ENCODE measurements at regions not wholly inside any gene's neighbourhood (a gene's known extent, or its start where the extent isn't known, plus 50 kb on each side); places are given as distances from the start of the nearest gene placed in this dataset.
"Not testable (repeated sequence)": the region's sequence is repeated elsewhere in the genome, so short reads cannot be mapped to it uniquely, and the experiment has no call there.

DNA sequence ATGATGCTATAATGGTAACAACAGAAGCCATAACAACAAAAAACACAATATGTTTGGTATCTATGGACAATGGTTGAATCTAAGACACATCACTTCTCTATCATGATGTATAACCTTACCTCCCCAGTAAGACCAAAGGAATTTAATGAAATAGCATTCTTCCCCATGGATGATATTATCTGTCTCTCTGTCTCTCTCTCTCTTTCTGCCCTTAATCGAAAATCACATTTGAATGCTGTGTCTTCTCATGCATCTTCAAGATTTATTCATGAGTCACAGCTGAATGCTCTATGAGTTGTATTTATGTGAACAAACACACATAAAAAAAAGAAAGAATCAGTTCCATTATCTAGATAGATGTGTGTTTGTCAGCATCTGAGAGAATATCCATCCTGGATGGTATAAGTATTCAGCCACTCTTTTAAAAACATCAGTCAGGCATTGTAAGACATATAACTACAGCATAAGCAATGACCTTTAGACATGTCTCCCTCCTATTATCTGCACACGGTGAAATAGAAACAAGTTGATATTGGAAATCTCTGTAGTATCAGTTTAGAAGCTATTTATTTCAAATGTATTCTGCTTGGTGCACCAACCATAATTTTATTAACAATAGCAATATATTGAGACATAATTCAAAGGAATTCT, 433.3 kb downstream of the TOX3 start:
- ChIA-PET CTCF (no interaction called here), POLR2A (no interaction called here)
- Histone ChIP-seq H3K4me3 (ENCODE audit: low read depth, low read length) (no peak overlapping the region), H3K9me3 (ENCODE audit: control insufficient read depth, insufficient read depth, low read length) (peaks cover 3% of the 10 kb centered on the region; the same call in 1 of the 2 replicates), H3K27me3 (ENCODE audit: control insufficient read depth, insufficient read depth, low read length) (no peaks in the 10 kb centered on the region), H3K27ac (ENCODE audit: low read depth, low read length) (no peak overlapping the region)
- TF ChIP-seq, protein P1, sequence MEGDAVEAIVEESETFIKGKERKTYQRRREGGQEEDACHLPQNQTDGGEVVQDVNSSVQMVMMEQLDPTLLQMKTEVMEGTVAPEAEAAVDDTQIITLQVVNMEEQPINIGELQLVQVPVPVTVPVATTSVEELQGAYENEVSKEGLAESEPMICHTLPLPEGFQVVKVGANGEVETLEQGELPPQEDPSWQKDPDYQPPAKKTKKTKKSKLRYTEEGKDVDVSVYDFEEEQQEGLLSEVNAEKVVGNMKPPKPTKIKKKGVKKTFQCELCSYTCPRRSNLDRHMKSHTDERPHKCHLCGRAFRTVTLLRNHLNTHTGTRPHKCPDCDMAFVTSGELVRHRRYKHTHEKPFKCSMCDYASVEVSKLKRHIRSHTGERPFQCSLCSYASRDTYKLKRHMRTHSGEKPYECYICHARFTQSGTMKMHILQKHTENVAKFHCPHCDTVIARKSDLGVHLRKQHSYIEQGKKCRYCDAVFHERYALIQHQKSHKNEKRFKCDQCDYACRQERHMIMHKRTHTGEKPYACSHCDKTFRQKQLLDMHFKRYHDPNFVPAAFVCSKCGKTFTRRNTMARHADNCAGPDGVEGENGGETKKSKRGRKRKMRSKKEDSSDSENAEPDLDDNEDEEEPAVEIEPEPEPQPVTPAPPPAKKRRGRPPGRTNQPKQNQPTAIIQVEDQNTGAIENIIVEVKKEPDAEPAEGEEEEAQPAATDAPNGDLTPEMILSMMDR (IDR thresholded peaks at IDR 0.05; ENCODE audit: low read depth, low read length), result no peak
- DNase-seq (ENCODE audit: low read depth, low spot score), result no peak

DNA sequence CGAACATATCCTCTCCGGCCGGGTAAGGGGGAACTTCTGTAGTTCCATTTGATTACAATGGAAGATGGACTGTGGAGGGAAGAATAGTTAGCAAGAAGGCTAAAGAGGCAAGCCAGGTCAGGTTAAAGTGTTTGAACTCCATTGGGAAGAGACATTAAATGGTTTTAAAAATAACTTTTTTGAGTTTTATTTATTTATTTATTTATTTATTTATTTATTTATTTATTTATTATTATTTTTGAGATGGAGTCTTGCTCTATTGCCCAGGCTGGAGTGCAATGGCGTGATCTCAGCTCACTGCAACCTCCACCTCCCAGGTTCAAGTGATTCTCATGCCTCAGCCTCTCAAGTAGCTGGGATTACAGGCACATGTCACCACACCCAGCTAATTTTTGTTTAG, 441.9 kb downstream of the TOX3 start:
- H3K27me3 ChIP-seq (ENCODE audit: control insufficient read depth, insufficient read depth, low read length); H3K27ac ChIP-seq (ENCODE audit: low read depth, low read length); H3K9me3 ChIP-seq (ENCODE audit: control insufficient read depth, insufficient read depth, low read length); POLR2A ChIA-PET; H3K4me3 ChIP-seq (ENCODE audit: low read depth, low read length); DNase-seq (ENCODE audit: low read depth, low spot score); CTCF ChIA-PET: not testable (repeated sequence)

DNA sequence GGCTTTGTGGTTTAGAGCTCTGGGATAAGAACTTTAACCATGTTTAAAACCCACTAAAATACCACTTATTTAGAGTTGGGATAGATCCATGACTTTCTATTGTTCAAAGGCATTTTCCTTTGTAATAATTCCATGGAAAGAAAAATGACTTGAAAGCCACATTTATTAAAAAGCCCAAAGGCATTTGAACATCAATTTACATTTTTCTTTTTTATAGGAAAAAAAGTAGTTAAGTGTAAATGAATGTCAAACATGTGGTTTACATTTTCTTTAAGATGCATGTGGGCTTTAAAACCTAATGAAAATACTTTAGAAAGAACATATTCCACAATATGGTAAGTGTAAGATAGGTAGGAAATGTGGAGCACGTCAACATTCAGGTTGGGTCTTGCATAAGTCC, 443.2 kb downstream of the TOX3 start:
- CTCF ChIA-PET, result no interaction called here
- POLR2A ChIA-PET, result no interaction called here
- Histone ChIP-seq H3K4me3 (ENCODE audit: low read depth, low read length) (no peak overlapping the region), H3K27me3 (ENCODE audit: control insufficient read depth, insufficient read depth, low read length) (no peaks in the 10 kb centered on the region), H3K9me3 (ENCODE audit: control insufficient read depth, insufficient read depth, low read length) (no peaks in the 10 kb centered on the region), H3K27ac (ENCODE audit: low read depth, low read length) (no peak overlapping the region)
- no peak for DNase-seq (ENCODE audit: low read depth, low spot score)
- TF ChIP-seq, protein P1 (IDR thresholded peaks at IDR 0.05; ENCODE audit: low read depth, low read length), result no peak

DNA sequence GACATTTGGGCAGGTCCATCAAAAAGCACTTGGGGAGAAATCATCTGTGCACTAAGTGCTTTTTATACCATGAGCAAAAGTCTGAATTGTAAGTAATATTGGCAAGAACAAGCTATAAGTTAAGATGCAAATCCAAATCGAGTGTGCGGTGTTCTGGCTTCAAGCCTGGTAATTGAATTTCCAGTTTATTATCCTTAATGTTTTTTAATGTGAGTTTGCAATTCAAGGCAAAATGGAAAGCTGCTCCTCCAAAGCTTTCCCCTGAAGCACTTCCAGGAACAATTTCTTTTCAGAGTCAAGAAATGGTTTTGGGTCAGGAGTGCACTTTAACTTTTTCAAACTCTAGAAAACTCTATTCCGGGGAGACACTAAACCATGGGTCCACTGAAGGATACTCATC, 445.7 kb downstream of the TOX3 start:
- TF ChIP-seq, protein P1 (IDR thresholded peaks at IDR 0.05; ENCODE audit: low read depth, low read length), result no peak
- CTCF ChIA-PET, result interaction anchor here (0.7 kb wide), 1 partner anchor 1304 kb away, joined by 5 read pairs; no protein-coding TSS in a partner anchor
- Histone ChIP-seq H3K9me3 (ENCODE audit: control insufficient read depth, insufficient read depth, low read length) (no peaks in the 10 kb centered on the region), H3K27ac (ENCODE audit: low read depth, low read length) (no peak overlapping the region), H3K27me3 (ENCODE audit: control insufficient read depth, insufficient read depth, low read length) (no peaks in the 10 kb centered on the region), H3K4me3 (ENCODE audit: low read depth, low read length) (no peak overlapping the region)
- DNase-seq (ENCODE audit: low read depth, low spot score), result no peak
- POLR2A ChIA-PET, result no interaction called here

DNA sequence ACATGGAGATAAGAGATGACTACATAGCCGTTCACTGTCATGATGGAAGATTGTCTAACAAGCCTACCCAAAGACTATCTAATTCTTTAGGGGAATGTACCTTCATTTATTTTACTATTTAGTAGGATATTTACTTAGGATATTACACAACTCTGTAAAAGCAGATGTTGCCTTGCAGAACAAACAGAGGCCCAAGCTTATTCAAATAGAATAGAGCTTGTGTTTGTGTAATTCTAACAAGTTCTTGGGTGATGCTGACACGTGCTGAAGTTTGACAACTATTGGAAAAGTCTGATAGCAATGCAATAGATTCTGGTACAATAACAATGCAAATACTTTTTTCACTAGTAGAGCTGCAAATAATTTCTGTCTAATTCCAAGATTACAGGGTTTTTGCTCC, 447.6 kb downstream of the TOX3 start:
- TF ChIP-seq, protein P1 (IDR thresholded peaks at IDR 0.05; ENCODE audit: low read depth, low read length), result no peak
- Histone ChIP-seq H3K27ac (ENCODE audit: low read depth, low read length) (no peak overlapping the region), H3K4me3 (ENCODE audit: low read depth, low read length) (no peak overlapping the region), H3K27me3 (ENCODE audit: control insufficient read depth, insufficient read depth, low read length) (no peaks in the 10 kb centered on the region), H3K9me3 (ENCODE audit: control insufficient read depth, insufficient read depth, low read length) (no peaks in the 10 kb centered on the region)
- CTCF ChIA-PET, result no interaction called here
- no peak for DNase-seq (ENCODE audit: low read depth, low spot score)
- POLR2A ChIA-PET, result no interaction called here
